ENCODE measurements at regions not wholly inside any gene's neighbourhood (a gene's known extent, or its start where the extent isn't known, plus 50 kb on each side); places are given as distances from the start of the nearest gene placed in this dataset.

- DNase-seq (ENCODE audit: low read depth): no peak
- no peak overlapping the region for H3K4me3 ChIP-seq (ENCODE audit: control insufficient read depth, low read depth, low read length)
- no peak for TF ChIP-seq CTCF (IDR thresholded peaks at IDR 0.05; ENCODE audit: control insufficient read depth, insufficient read depth, low read depth, low read length, missing control alignments)
Observed at GRCh38 chr15:39283531-39283930, 297.3 kb upstream of the THBS1 start.

- no peak for TF ChIP-seq CTCF (IDR thresholded peaks at IDR 0.05; ENCODE audit: control insufficient read depth, insufficient read depth, low read depth, low read length, missing control alignments)
- no peak for DNase-seq (ENCODE audit: low read depth)
- H3K4me3 ChIP-seq (ENCODE audit: control insufficient read depth, low read depth, low read length): no peak overlapping the region
Observed at GRCh38 chr15:39285071-39285470, 295.8 kb upstream of the THBS1 start.

- H3K4me3 ChIP-seq (ENCODE audit: control insufficient read depth, low read depth, low read length): no peak overlapping the region
- no peak for TF ChIP-seq CTCF (IDR thresholded peaks at IDR 0.05; ENCODE audit: control insufficient read depth, insufficient read depth, low read depth, low read length, missing control alignments)
- DNase-seq (ENCODE audit: low read depth): no peak
Observed at GRCh38 chr15:39285663-39286062, 295.2 kb upstream of the THBS1 start.

GRCh38 chr15:39286706-39287105 lies 294.2 kb upstream of the THBS1 start:
- no peak overlapping the region for H3K4me3 ChIP-seq (ENCODE audit: control insufficient read depth, low read depth, low read length)
- DNase-seq (ENCODE audit: low read depth): no peak
- no peak for TF ChIP-seq CTCF (IDR thresholded peaks at IDR 0.05; ENCODE audit: control insufficient read depth, insufficient read depth, low read depth, low read length, missing control alignments)

GRCh38 chr15:39287322-39288195 lies 293.3 kb upstream of the THBS1 start:
- H3K4me3 ChIP-seq (ENCODE audit: control insufficient read depth, low read depth, low read length): no peak overlapping the region
- no peak for DNase-seq (ENCODE audit: low read depth)
- TF ChIP-seq CTCF (IDR thresholded peaks at IDR 0.05; ENCODE audit: control insufficient read depth, insufficient read depth, low read depth, low read length, missing control alignments): no peak

GRCh38 chr15:39290711-39291435 lies 290.0 kb upstream of the THBS1 start:
- no peak for TF ChIP-seq CTCF (IDR thresholded peaks at IDR 0.05; ENCODE audit: control insufficient read depth, insufficient read depth, low read depth, low read length, missing control alignments)
- no peak overlapping the region for H3K4me3 ChIP-seq (ENCODE audit: control insufficient read depth, low read depth, low read length)
- no peak for DNase-seq (ENCODE audit: low read depth)

All from AG09309 (cell line).